ENCODE measurements at regions not wholly inside any gene's neighbourhood (a gene's known extent, or its start where the extent isn't known, plus 50 kb on each side); places are given as distances from the start of the nearest gene placed in this dataset.

- peak; percentile 55 for DNase-seq (ENCODE audit: low read depth)
Measured at GRCh38 chr2:12284487-12284886, 432.2 kb upstream of the TRIB2 start.

- DNase-seq (ENCODE audit: low read depth), result no peak
Measured at GRCh38 chr2:12286347-12286746, 430.4 kb upstream of the TRIB2 start.

GRCh38 chr2:12287220-12287751, 429.4 kb upstream of the TRIB2 start:
- peak; percentile 82 for DNase-seq (ENCODE audit: low read depth)

GRCh38 chr2:12288048-12288447, 428.7 kb upstream of the TRIB2 start:
- no peak for DNase-seq (ENCODE audit: low read depth)

- DNase-seq (ENCODE audit: low read depth), result no peak
Measured at GRCh38 chr2:12289120-12289802, 427.5 kb upstream of the TRIB2 start.

GRCh38 chr2:12291303-12291702, 425.4 kb upstream of the TRIB2 start:
- no peak for DNase-seq (ENCODE audit: low read depth)

DNA sequence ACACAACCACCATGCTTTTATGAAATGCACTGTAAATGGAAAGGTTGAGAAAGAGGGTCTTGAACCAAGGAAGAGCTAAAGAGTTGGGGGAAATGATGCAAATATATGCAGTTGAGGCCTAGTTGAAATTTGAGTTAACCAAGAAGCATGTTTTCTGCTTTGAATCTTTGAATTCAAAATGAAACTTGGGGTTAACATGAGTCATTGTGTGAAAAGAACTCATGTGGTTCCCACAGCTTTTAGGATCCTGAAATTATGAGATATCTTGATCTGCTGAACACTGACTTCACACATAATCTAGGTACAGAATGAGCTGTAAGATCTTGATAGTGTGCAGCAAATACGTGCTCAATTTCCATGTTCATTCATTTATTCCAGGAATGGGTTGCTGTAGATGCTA, 422.9 kb upstream of the TRIB2 start:
- peak; percentile 34 for DNase-seq (ENCODE audit: low read depth)

DNA sequence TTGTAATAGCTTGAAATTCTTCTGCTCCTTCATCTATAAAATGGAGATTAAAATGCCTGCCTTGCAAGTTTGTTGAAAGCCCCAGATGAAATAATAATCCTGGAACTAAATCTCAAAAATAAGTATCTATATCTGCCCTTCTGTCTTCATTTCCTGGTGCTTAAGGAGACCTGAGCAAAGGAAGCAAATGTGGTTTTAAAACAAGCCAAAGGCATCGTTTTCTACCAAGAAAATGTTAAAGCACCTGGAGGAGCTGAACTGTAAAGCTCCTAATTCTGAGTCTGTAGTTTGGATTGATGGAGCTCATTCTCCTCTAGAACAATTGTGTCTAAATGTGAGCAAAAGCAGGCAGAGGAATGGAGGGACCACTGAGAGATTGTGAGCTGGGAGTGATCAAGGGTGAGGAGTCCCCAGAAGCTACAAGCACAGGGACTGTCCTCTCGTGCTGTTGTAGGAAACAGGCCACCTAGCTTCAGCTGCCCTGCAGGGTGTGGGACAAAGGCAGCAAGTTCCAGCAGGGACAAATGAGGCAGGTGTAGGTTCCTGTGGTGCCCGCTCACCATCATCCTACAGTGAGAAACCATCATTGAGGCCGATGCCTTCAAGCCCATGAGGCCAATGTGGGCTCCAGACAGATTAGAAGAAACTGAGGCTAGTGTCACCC, 420.7 kb upstream of the TRIB2 start:
- DNase-seq (ENCODE audit: low read depth), result no peak

GRCh38 chr2:12296915-12297314, 419.8 kb upstream of the TRIB2 start:
- peak; percentile 55 for DNase-seq (ENCODE audit: low read depth)

GRCh38 chr2:12298352-12298751, 418.4 kb upstream of the TRIB2 start:
- no peak for DNase-seq (ENCODE audit: low read depth)

DNA sequence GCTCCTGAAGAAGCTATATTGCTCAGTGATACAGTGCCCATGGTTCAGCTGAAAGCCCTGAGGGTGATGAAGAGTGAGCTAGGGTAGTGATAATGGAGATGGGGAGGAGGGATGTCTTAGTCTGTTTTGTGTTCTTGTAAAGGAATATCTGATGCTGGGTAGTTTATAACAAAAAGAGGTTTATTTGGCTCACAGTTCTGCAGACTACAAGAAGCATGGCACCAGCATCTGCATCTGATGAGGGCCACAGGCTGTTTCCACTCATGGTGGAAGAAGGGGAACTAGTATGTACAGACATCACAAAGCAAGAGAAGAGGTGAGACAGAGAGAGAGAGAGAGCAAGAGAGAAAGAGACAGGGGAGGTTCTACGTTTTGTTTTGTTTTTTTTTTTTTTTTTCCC, 417.3 kb upstream of the TRIB2 start:
- no peak for DNase-seq (ENCODE audit: low read depth)

- DNase-seq (ENCODE audit: low read depth), result peak; percentile 62
Measured at GRCh38 chr2:12300019-12300602, 416.6 kb upstream of the TRIB2 start.

DNA sequence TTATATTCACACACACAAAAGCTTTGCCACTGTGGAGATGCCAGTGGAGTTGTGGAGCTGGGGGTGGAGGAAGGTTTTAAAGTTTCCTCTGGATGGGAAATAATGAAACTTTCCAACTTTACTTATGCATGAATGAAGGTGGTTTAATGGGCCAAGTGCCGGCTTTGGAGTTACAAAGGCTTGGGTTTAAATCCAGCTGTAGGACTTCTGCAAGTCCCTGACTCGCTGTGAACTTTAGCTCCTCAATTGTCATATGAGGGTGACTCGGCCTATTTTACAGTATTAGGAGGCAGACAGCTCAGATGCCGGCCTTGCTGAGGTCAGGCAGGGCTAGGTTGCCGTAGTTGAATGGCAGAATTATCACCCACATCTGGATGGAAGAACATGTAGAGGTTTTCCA, 415.8 kb upstream of the TRIB2 start:
- peak; percentile 66 for DNase-seq (ENCODE audit: low read depth)

GRCh38 chr2:12302140-12302539, 414.6 kb upstream of the TRIB2 start:
- DNase-seq (ENCODE audit: low read depth), result no peak

GRCh38 chr2:12302691-12303090, 414.0 kb upstream of the TRIB2 start:
- DNase-seq (ENCODE audit: low read depth), result no peak

DNA sequence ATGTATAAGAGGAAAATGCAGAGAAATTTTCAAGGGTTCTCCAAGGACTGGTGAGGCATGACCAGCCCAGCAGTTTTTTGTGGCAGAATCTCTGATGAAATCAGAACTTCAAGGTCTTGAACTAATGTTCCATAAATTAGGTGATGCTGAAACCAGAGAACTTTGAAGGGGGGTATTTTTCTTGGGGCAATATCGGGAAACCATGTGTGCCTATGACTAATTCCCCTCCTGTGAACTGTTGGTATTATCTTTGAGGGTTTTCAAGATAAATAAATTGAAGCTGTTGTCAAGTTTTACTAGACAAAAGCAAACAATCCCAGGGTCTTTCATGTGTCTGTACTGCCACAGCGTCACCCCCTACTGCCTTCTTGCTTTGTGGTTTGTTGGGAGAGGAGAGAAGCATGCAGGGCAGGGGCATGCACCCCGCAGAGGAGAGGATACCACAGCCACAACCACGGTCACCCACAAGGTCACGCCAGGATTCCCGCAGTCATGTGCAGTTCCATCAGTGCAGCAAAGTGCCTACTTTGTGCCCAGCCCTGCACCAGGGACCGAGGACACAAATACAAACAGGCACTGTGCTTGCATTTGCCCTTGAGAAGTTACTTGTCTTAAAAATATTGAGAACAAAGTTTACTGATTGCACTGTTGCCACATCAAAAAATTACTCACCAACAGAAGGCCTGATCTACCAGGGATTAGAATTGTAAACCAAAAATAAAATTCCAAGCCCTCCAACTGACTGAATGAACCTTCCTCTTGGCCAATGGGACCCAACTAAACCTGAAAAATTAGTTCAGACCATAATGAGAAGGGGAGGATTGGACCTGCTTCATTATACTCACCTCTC, 413.3 kb upstream of the TRIB2 start:
- DNase-seq (ENCODE audit: low read depth), result peak; percentile 97

- peak; percentile 42 for DNase-seq (ENCODE audit: low read depth)
Measured at GRCh38 chr2:12304564-12305171, 412.1 kb upstream of the TRIB2 start.

DNA sequence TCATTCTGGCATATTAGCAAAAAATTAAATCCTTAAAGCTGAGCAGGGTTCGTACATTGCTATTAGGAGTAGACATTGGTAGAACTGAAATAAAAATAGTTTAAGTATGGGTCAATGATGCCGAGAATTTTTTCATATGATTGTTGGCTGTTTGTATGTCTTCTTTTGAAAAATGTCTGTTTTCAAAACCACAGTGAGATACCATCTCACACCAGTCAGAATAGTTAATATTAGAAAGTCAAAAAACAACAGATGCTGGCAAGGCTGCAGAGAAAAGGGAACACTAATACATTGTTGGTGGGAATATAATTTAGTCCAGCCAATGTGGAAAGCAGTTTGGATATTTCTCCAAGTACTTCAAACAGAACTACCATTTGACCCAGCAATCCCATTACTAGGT, 410.8 kb upstream of the TRIB2 start:
- no peak for DNase-seq (ENCODE audit: low read depth)

GRCh38 chr2:12310399-12310798, 406.3 kb upstream of the TRIB2 start:
- no peak for DNase-seq (ENCODE audit: low read depth)

GRCh38 chr2:12313445-12314126, 403.1 kb upstream of the TRIB2 start:
- DNase-seq (ENCODE audit: low read depth), result no peak

DNA sequence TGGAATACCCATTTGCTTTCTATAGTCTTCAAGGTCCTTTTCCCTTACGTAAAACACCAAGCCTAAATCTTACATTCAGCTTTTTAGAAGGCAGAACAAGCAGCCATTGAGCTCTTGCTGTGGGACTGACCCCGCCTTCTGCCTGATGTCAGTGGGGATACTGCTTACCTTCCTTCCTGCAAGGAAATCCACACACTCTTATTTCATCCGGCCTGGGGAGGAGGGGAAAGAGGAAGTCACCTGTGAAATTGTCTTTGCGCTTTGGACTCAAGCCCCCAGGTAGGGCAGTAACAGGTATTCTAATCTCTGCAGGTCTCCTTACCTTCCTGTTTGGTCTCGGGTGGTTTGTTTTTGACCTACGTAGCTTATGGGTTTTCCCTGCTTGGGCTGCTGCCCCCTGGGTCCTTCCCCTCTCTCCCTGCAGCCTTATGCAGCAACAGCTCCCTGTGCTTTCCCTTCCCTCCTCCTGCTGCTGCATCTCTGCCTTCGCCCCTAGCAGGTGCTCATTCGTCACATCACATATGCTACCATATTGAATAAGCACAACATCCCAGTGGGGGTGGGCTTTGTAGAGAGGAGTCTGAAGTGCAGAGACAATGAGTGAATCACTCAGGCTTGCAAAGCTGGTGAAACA, 402.5 kb upstream of the TRIB2 start:
- no peak for DNase-seq (ENCODE audit: low read depth)

Data from M059J (cell line).